Mononuclear cell (primary cell): ENCODE measurements at regions not wholly inside any gene's neighbourhood (a gene's known extent, or its start where the extent isn't known, plus 50 kb on each side); places are given as distances from the start of the nearest gene placed in this dataset.

ENCODE experiments used
- H3K27me3 ChIP-seq: 2 replicates; pipeline ENCODE4 v1.6.0; 2011; ENCODE audit warnings: low read length, control low read depth; ENCODE audit not compliant: insufficient read depth
- H3K4me1 ChIP-seq: 2 replicates; pipeline ENCODE4 v1.5.1; 2011; ENCODE audit warnings: mild to moderate bottlenecking, low read length, control low read depth; ENCODE audit not compliant: insufficient read depth
- H3K4me3 ChIP-seq: 2 replicates; pipeline ENCODE4 v1.5.1; 2011; ENCODE audit warnings: mild to moderate bottlenecking, low read length, moderate library complexity
- H3K9me3 ChIP-seq: 2 replicates; pipeline ENCODE4 v1.5.1; 2011; ENCODE audit warnings: low read depth, mild to moderate bottlenecking, control low read depth, low read length

GRCh38 chr14:101202627-101203404 lies 299.3 kb upstream of the RTL1 start:
- Histone ChIP-seq H3K4me1 (no peaks in the 10 kb centered on the region), H3K9me3 (peaks cover 9% of the 10 kb centered on the region), H3K4me3 (no peak overlapping the region), H3K27me3 (no peaks in the 10 kb centered on the region)

DNA sequence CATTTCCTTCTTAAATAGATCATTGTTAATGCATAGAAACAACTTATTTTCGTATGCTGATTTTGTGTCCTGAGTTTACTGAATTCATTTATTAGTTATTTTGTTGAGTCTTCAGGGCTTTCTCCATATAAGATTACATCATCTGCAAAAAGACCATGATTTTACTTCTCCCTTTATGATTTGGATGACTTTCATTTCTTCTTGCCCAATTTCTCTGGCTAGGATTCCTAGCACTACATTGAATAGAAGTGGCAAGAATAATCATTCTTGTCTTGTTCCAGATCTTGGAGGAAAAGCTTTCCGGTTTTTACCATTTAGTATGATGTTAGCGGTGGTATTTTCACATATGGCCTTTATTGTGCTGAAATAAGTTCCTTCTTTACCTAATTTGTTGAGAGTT lies 303.0 kb upstream of the RTL1 start:
- Histone ChIP-seq H3K27me3 (no peaks in the 10 kb centered on the region), H3K4me3 (no peak overlapping the region), H3K9me3 (peaks cover 40% of the 10 kb centered on the region), H3K4me1 (no peaks in the 10 kb centered on the region)

GRCh38 chr14:101207041-101207440 lies 303.5 kb upstream of the RTL1 start:
- peaks cover 40% of the 10 kb centered on the region for H3K9me3 ChIP-seq
- no peak overlapping the region for H3K4me3 ChIP-seq
- H3K4me1 ChIP-seq = no peaks in the 10 kb centered on the region
- no peaks in the 10 kb centered on the region for H3K27me3 ChIP-seq

DNA sequence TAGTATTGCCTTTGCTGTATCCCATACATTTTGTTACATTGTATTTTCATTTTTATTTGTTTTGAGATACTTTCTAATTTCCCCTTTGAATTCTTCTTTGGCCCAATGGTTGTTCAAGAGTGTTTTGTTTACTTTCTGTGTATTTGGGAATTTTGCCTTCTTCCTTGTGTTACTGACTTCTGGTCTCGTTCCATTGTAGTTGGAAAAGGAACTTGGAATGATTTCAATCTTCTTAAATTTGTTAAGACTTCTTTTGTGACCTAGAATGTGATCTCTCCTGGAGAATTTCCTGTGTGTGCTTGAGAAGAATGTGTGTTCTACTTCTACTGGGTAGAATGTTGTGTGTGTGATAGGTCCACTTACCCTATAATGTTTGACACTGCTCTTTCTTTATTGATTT lies 304.4 kb upstream of the RTL1 start:
- Histone ChIP-seq H3K4me3 (no peak overlapping the region), H3K4me1 (no peaks in the 10 kb centered on the region), H3K9me3 (peaks cover 40% of the 10 kb centered on the region), H3K27me3 (no peaks in the 10 kb centered on the region)

DNA sequence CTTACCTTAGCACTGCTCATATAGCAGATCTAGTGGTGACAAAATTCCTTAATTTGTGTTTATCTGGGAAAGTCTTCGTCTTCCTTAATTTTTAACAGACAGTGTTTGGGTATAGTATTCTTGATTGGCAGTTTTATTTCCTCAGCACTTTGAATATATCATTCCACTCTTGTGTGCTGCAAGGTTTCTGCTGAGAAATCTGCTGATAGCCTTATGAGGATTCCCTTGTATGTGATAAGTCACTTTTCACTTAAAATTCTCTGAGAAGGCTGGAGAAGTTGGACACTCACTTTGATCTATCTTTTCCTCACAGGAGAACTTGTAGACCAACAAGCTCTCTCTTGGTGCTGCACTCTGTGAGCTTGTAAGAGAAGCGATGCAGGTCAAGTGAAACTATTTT lies 306.1 kb upstream of the RTL1 start:
- Histone ChIP-seq H3K27me3 (no peaks in the 10 kb centered on the region), H3K4me3 (no peak overlapping the region), H3K4me1 (no peaks in the 10 kb centered on the region), H3K9me3 (peaks cover 40% of the 10 kb centered on the region)

GRCh38 chr14:101215266-101215665 lies 311.7 kb upstream of the RTL1 start:
- H3K27me3 ChIP-seq = no peaks in the 10 kb centered on the region
- no peaks in the 10 kb centered on the region for H3K4me1 ChIP-seq
- H3K9me3 ChIP-seq = peaks cover 6% of the 10 kb centered on the region
- no peak overlapping the region for H3K4me3 ChIP-seq

DNA sequence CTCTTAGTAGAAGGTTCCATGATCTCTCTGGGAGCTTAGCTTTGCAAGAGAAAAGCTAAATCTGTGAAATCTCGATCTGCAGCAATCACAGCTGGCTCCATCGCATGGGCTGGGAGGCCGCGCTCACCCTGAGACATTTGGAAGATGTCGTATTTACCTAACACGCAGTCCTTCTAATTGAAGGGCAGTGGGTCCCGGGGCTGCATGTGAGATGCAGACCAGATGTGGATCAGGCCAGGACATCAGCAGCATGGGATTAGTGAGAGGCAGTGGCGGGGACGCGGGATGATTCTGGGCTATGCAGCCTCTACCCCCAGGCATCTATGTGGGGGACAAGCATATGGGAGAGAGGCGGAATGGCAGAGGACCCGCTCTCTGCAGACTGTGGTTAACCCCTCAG lies 312.4 kb upstream of the RTL1 start:
- H3K4me3 ChIP-seq = no peak overlapping the region
- H3K9me3 ChIP-seq = no peaks in the 10 kb centered on the region
- H3K27me3 ChIP-seq = no peaks in the 10 kb centered on the region
- H3K4me1 ChIP-seq = no peaks in the 10 kb centered on the region

GRCh38 chr14:101216366-101217079 lies 313.0 kb upstream of the RTL1 start:
- no peaks in the 10 kb centered on the region for H3K27me3 ChIP-seq
- H3K4me3 ChIP-seq = no peak overlapping the region
- H3K4me1 ChIP-seq = no peaks in the 10 kb centered on the region
- no peaks in the 10 kb centered on the region for H3K9me3 ChIP-seq

DNA sequence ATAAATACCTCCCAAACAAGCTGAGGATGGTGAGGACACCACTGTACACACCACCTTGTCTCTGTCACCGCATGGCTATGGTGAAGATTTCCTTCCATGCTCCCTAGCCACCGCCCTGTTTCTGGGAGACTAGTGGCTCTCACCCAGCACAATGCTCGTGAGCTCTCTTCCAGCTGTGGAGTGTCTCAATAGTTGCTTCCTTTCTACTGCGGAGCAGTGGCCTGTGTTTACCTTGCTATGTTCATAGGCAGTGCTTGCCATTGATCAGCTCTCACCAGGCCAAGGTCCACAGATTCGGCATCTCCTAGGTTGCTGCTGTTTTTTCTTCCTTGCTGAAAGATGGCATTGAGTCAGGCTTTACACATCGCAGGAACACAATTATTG lies 313.6 kb upstream of the RTL1 start:
- Histone ChIP-seq H3K27me3 (no peaks in the 10 kb centered on the region), H3K4me3 (no peak overlapping the region), H3K4me1 (no peaks in the 10 kb centered on the region), H3K9me3 (no peaks in the 10 kb centered on the region)

GRCh38 chr14:101217616-101218371 lies 314.3 kb upstream of the RTL1 start:
- no peaks in the 10 kb centered on the region for H3K4me1 ChIP-seq
- H3K27me3 ChIP-seq = no peaks in the 10 kb centered on the region
- H3K9me3 ChIP-seq = no peaks in the 10 kb centered on the region
- no peak overlapping the region for H3K4me3 ChIP-seq

DNA sequence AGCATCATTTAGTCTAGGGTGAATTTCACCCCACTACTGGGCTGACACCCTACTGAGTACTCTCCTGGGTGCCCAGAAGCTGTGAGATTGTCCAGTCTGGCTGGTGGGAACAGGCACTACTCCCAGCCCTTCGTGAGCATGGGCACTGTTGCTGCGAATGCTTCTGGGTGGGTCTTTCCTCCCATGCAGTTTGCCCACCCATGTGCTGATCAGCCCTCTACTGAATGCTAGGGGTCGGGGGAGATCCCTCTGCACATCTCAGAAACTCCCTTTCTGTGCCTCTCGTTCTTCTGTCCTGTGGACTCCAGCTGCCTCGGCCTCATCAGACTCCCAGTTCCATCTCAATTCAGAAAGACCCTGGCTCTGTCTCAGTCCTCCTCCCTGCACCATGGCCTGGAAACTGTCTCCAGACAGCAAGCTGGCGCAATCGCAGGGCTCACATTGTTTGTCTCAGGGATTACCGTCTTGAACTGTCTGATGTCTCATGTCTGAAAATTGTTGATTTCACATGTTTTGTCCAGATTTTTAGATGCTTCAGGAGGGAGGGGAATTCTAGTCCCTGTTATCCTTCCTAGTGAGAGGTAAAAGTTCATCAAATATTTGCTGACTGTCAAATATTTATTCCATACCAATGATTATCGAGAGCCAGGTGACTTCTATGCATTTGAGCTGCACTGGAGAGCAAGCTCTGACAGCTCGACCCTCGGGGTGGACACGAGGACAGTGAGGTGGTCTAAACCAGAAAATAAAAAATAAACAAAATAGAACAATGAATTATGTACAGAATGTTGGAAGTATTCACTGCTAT lies 316.6 kb upstream of the RTL1 start:
- H3K4me3 ChIP-seq = no peak overlapping the region
- no peaks in the 10 kb centered on the region for H3K9me3 ChIP-seq
- H3K4me1 ChIP-seq = no peaks in the 10 kb centered on the region
- H3K27me3 ChIP-seq = no peaks in the 10 kb centered on the region

GRCh38 chr14:101220921-101221510 lies 317.5 kb upstream of the RTL1 start:
- H3K4me1 ChIP-seq = no peaks in the 10 kb centered on the region
- H3K27me3 ChIP-seq = no peaks in the 10 kb centered on the region
- H3K4me3 ChIP-seq = no peak overlapping the region
- H3K9me3 ChIP-seq = no peaks in the 10 kb centered on the region

GRCh38 chr14:101221549-101222160 lies 318.1 kb upstream of the RTL1 start:
- no peak overlapping the region for H3K4me3 ChIP-seq
- no peaks in the 10 kb centered on the region for H3K27me3 ChIP-seq
- no peaks in the 10 kb centered on the region for H3K9me3 ChIP-seq
- H3K4me1 ChIP-seq = no peaks in the 10 kb centered on the region

- H3K9me3 ChIP-seq = no peaks in the 10 kb centered on the region
- H3K27me3 ChIP-seq = no peaks in the 10 kb centered on the region
- H3K4me3 ChIP-seq = no peak overlapping the region
- no peaks in the 10 kb centered on the region for H3K4me1 ChIP-seq
These were observed 319.0 kb upstream of the RTL1 start for GRCh38 chr14:101222362-101223070.
